Vagina (tissue), 2 donors: ENCODE measurements at regions not wholly inside any gene's neighbourhood (a gene's known extent, or its start where the extent isn't known, plus 50 kb on each side); places are given as distances from the start of the nearest gene placed in this dataset.

ENCODE experiments used
- DNase-seq, 2 donors: peaks; one replicate each; pipeline ENCODE4 v3.0.0-alpha.2; 2017; ENCODE audit errors: extremely low spot score in 2 of 2
- H3K27ac ChIP-seq: fragments of 200-600 bp; sonication (generic); one replicate; pipeline ENCODE4 v1.5.1; 2019
- H3K27me3 ChIP-seq: fragments of 200-600 bp; sonication (generic); one replicate; pipeline ENCODE4 v1.5.1; 2019
- H3K36me3 ChIP-seq, 2 donors: fragments of 200-600 bp; sonication (generic); one replicate each; pipeline ENCODE4 v1.5.1; 2017 to 2019
- H3K4me1 ChIP-seq: fragments of 200-600 bp; sonication (generic); one replicate; pipeline ENCODE4 v1.5.1; 2019
- H3K4me3 ChIP-seq, 2 donors: fragments of 200-600 bp; sonication (generic); 1 replicate in 1 of 2; 2 replicates in 1 of 2; pipeline ENCODE4 v1.5.1; 2016 to 2019
- H3K9me3 ChIP-seq: fragments of 200-600 bp; sonication (generic); one replicate; pipeline ENCODE4 v1.5.1; 2019
- POLR2A ChIP-seq, 2 donors: fragments of 450-650 bp; IDR thresholded peaks; one replicate each; pipeline ENCODE4 v1.6.1; 2017; ENCODE audit warnings: antibody characterized with exemption in 2 of 2, mild to moderate bottlenecking in 2 of 2, moderate library complexity in 2 of 2
- POLR2AphosphoS5 ChIP-seq, 2 donors: sonication (generic); formaldehyde crosslinking; IDR thresholded peaks; one replicate each; pipeline ENCODE4 v1.9.0; 2017; ENCODE audit warnings: antibody characterized with exemption in 2 of 2, mild to moderate bottlenecking in 2 of 2, low read depth in 1 of 2; ENCODE audit not compliant: insufficient read depth in 1 of 2
- intact Hi-C: fragments of 100-400 bp; cut with DNase I; formaldehyde crosslinking; loops from one replicate; pipeline ENCODE4 v1.15.1; 2023
- TF ChIP-seq, protein P1 (sequence below), 3 experiments: fragments of 450-650 bp in 2 of 3; fragments of 200-600 bp in 1 of 3; sonication (generic) in 1 of 3; IDR thresholded peaks; one replicate each; pipeline ENCODE4 v1.5.1; 2017 to 2019; ENCODE audit warnings: antibody characterized with exemption in 3 of 3, mild to moderate bottlenecking in 2 of 3, moderate library complexity in 2 of 3

DNA sequence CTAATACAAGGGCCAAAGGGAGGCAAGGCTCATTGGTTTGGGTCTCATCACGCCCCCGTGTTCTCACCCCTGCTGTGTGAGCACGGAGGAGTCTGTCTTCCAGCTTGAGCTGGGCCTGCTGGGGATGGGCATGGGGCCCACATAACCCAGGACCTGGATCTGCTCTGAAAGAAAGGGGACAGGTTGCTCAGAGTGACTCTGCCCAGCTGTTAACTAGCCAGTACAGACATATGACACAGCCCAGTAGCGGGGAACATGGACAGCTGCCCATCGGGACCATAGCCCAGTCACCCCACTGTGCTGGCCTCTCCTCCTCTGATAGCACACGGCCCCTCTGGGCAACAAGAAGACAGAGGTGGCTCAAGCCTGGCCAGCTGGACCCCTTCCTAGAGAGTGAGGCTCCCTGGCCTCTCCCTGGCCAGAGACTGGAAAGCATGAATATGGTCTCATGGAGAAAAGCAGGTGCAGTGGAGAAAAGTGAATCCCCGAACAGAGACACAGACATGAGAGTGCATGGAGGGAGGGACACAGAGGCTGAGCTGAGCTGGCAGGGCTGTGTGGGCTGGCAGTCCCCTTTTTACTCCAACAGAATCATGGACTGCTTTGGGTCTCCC is 973.9 kb downstream of the BRD1 start:
- Histone ChIP-seq H3K27me3 (no peaks in the 10 kb centered on the region), H3K4me3 (no peak overlapping the region), H3K9me3 (no peaks in the 10 kb centered on the region), H3K4me1 (no peaks in the 10 kb centered on the region), H3K27ac (no peak overlapping the region), H3K36me3 (no peaks in the 10 kb centered on the region)
- DNase-seq, result no peak
- TF ChIP-seq POLR2AphosphoS5 (IDR thresholded peaks at IDR 0.05; ENCODE audit: insufficient read depth in 1 of 2, low read depth in 1 of 2) (no peak), POLR2A (IDR thresholded peaks at IDR 0.05) (no peak)
- TF ChIP-seq, protein P1, sequence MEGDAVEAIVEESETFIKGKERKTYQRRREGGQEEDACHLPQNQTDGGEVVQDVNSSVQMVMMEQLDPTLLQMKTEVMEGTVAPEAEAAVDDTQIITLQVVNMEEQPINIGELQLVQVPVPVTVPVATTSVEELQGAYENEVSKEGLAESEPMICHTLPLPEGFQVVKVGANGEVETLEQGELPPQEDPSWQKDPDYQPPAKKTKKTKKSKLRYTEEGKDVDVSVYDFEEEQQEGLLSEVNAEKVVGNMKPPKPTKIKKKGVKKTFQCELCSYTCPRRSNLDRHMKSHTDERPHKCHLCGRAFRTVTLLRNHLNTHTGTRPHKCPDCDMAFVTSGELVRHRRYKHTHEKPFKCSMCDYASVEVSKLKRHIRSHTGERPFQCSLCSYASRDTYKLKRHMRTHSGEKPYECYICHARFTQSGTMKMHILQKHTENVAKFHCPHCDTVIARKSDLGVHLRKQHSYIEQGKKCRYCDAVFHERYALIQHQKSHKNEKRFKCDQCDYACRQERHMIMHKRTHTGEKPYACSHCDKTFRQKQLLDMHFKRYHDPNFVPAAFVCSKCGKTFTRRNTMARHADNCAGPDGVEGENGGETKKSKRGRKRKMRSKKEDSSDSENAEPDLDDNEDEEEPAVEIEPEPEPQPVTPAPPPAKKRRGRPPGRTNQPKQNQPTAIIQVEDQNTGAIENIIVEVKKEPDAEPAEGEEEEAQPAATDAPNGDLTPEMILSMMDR (IDR thresholded peaks at IDR 0.05), result no peak
- intact Hi-C loops, result no loop called here

GRCh38 chr22:48851933-48852549 is 975.6 kb downstream of the BRD1 start:
- Histone ChIP-seq H3K27me3 (no peaks in the 10 kb centered on the region), H3K27ac (no peak overlapping the region), H3K4me3 (no peak overlapping the region), H3K9me3 (no peaks in the 10 kb centered on the region), H3K4me1 (no peaks in the 10 kb centered on the region), H3K36me3 (no peaks in the 10 kb centered on the region)
- TF ChIP-seq, protein P1 (IDR thresholded peaks at IDR 0.05), result no peak
- TF ChIP-seq POLR2AphosphoS5 (IDR thresholded peaks at IDR 0.05; ENCODE audit: insufficient read depth in 1 of 2, low read depth in 1 of 2), result no peak
- no peak for TF ChIP-seq POLR2A (IDR thresholded peaks at IDR 0.05)
- intact Hi-C loops, result no loop called here
- DNase-seq, result no peak

GRCh38 chr22:48850658-48851287 is 976.9 kb downstream of the BRD1 start:
- no peak for DNase-seq
- no peak overlapping the region for H3K27ac ChIP-seq
- intact Hi-C loops, result no loop called here
- no peaks in the 10 kb centered on the region for H3K27me3 ChIP-seq
- no peaks in the 10 kb centered on the region for H3K4me1 ChIP-seq
- H3K9me3 ChIP-seq, result no peaks in the 10 kb centered on the region
- no peak for TF ChIP-seq POLR2A (IDR thresholded peaks at IDR 0.05)
- TF ChIP-seq, protein P1 (IDR thresholded peaks at IDR 0.05), result no peak
- no peak overlapping the region for H3K4me3 ChIP-seq
- H3K36me3 ChIP-seq, result no peaks in the 10 kb centered on the region

DNA sequence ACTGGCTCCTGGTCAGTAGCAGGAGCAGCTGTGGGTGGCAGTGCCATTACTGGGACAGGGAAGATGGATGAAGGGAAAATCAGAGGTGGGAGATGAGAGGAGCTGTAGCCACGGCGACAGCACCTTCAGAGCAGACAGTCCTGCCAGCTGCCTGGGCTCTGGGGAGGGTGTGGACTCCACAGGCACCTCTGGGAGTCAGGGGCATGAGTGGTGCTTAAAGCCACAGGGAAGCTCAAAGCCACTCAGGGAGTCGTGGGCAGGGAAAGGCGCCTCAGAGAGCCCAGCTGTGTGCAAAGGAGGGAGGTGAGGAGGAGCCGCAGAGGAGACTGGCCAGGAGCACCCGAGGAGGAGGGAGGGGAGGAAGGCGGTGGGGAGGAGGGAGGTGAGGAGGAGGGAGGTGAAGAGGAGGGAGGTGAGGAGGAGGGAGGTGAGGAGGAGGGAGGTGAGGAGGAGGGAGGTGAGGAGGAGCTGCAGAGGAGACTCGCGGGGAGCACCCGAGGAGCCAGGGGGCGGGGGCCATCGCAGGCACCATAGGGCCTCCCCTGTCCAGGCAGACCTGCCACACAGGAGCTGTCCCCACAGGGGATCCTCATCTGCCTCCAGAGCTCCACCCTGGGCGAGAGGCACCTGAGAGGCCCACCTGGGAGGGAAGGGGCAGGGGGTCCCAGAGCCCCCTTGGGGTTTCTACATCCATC is 977.6 kb downstream of the BRD1 start:
- no peaks in the 10 kb centered on the region for H3K9me3 ChIP-seq
- no peak for DNase-seq
- TF ChIP-seq, protein P1 (IDR thresholded peaks at IDR 0.05), result no peak
- TF ChIP-seq POLR2AphosphoS5 (IDR thresholded peaks at IDR 0.05; ENCODE audit: insufficient read depth in 1 of 2, low read depth in 1 of 2), result no peak
- TF ChIP-seq POLR2A (IDR thresholded peaks at IDR 0.05), result no peak
- H3K27me3 ChIP-seq, result no peaks in the 10 kb centered on the region
- H3K36me3 ChIP-seq, result no peaks in the 10 kb centered on the region
- intact Hi-C loops, result no loop called here
- H3K4me1 ChIP-seq, result no peaks in the 10 kb centered on the region
- H3K4me3 ChIP-seq, result no peak overlapping the region
- no peak overlapping the region for H3K27ac ChIP-seq
